H9 (cell line): ENCODE measurements at regions not wholly inside any gene's neighbourhood (a gene's known extent, or its start where the extent isn't known, plus 50 kb on each side); places are given as distances from the start of the nearest gene placed in this dataset.

ENCODE experiments used
- DNase-seq: peaks from one replicate; pipeline ENCODE4 v3.0.0-alpha.2; 2017
- H2AFZ ChIP-seq: one replicate; pipeline ENCODE4 v1.6.1; 2013; ENCODE audit warnings: mild to moderate bottlenecking, low read length, control low read depth, moderate library complexity
- H2AK5ac ChIP-seq: 2 replicates; pipeline ENCODE4 v1.6.1; 2013; ENCODE audit warnings: low read length, control low read depth, mixed read lengths; ENCODE audit not compliant: insufficient read length
- H2BK120ac ChIP-seq: one replicate; pipeline ENCODE4 v1.6.1; 2013; ENCODE audit warnings: low read depth, mild to moderate bottlenecking, low read length, control low read depth, inconsistent platforms; ENCODE audit not compliant: poor library complexity, severe bottlenecking
- H2BK12ac ChIP-seq: 2 replicates; pipeline ENCODE4 v1.6.1; 2013; ENCODE audit warnings: low read length, control low read depth, mixed read lengths, low read depth; ENCODE audit not compliant: insufficient read length
- H2BK15ac ChIP-seq: 2 replicates; pipeline ENCODE4 v1.6.1; 2013; ENCODE audit warnings: low read depth, low read length, control low read depth
- H2BK20ac ChIP-seq: one replicate; pipeline ENCODE4 v1.6.1; 2013; ENCODE audit warnings: low read depth, mild to moderate bottlenecking, low read length, control low read depth, inconsistent platforms; ENCODE audit not compliant: poor library complexity, severe bottlenecking
- H2BK5ac ChIP-seq: 2 replicates; pipeline ENCODE4 v1.6.1; 2013; ENCODE audit warnings: low read length, control low read depth, mixed read lengths; ENCODE audit not compliant: insufficient read length
- H3K14ac ChIP-seq: 2 replicates; pipeline ENCODE4 v1.6.1; 2013; ENCODE audit warnings: low read length, control low read depth; ENCODE audit not compliant: insufficient read depth
- H3K18ac ChIP-seq: 2 replicates; pipeline ENCODE4 v1.6.1; 2013; ENCODE audit warnings: low read depth, mild to moderate bottlenecking, mixed read lengths, low read length, control low read depth; ENCODE audit not compliant: insufficient read length
- H3K23ac ChIP-seq: 2 replicates; pipeline ENCODE4 v1.6.1; 2013; ENCODE audit warnings: low read length, control low read depth, mixed read lengths, low read depth; ENCODE audit not compliant: insufficient read length
- H3K23me2 ChIP-seq: 2 replicates; pipeline ENCODE4 v1.6.1; 2013; ENCODE audit warnings: low read depth, mild to moderate bottlenecking, mixed read lengths, low read length, control low read depth; ENCODE audit not compliant: insufficient read length, poor library complexity, severe bottlenecking
- H3K27ac ChIP-seq: 2 replicates; pipeline ENCODE4 v1.5.1; 2013; ENCODE audit warnings: low read length, control low read depth, mixed read lengths, low read depth; ENCODE audit not compliant: insufficient read length
- H3K27me3 ChIP-seq: 2 replicates; pipeline ENCODE4 v1.6.1; 2013; ENCODE audit warnings: low read length, control low read depth, inconsistent platforms; ENCODE audit not compliant: insufficient read depth
- H3K4ac ChIP-seq: 2 replicates; pipeline ENCODE4 v1.6.1; 2013; ENCODE audit warnings: low read depth, mild to moderate bottlenecking, control low read depth, inconsistent platforms, low read length, moderate library complexity
- H3K4me1 ChIP-seq: 2 replicates; pipeline ENCODE4 v1.6.1; 2013; ENCODE audit warnings: low read length, control low read depth, inconsistent platforms; ENCODE audit not compliant: insufficient read depth
- H3K4me2 ChIP-seq: 2 replicates; pipeline ENCODE4 v1.6.1; 2013; ENCODE audit warnings: low read length, control low read depth, mixed read lengths; ENCODE audit not compliant: insufficient read length, insufficient read depth
- H3K56ac ChIP-seq: 2 replicates; pipeline ENCODE4 v1.6.1; 2013; ENCODE audit warnings: low read depth, mild to moderate bottlenecking, mixed read lengths, low read length, control low read depth; ENCODE audit not compliant: insufficient read length
- H3K79me1 ChIP-seq: 2 replicates; pipeline ENCODE4 v1.6.1; 2013; ENCODE audit warnings: low read depth, mild to moderate bottlenecking, moderate library complexity, low read length, control low read depth, inconsistent platforms; ENCODE audit not compliant: insufficient read depth, poor library complexity, severe bottlenecking
- H3K79me2 ChIP-seq: 2 replicates; pipeline ENCODE4 v1.6.1; 2013; ENCODE audit warnings: low read length, control low read depth, inconsistent platforms; ENCODE audit not compliant: insufficient read depth
- H3K9ac ChIP-seq: 2 replicates; pipeline ENCODE4 v1.6.1; 2013; ENCODE audit warnings: low read length, control low read depth, mixed read lengths; ENCODE audit not compliant: insufficient read length; ENCODE audit errors: extremely low read depth
- H3K9me3 ChIP-seq: one replicate; pipeline ENCODE4 v1.6.1; 2013; ENCODE audit warnings: low read depth, low read length, inconsistent platforms; ENCODE audit not compliant: control insufficient read depth
- H3T11ph ChIP-seq: one replicate; pipeline ENCODE4 v1.6.1; 2013; ENCODE audit warnings: mild to moderate bottlenecking, low read length, control low read depth, inconsistent platforms
- H4K20me1 ChIP-seq: one replicate; pipeline ENCODE4 v1.6.1; 2013; ENCODE audit not compliant: control insufficient read depth, insufficient read length, insufficient read depth
- H4K5ac ChIP-seq: 2 replicates; pipeline ENCODE4 v1.6.1; 2013; ENCODE audit warnings: low read depth, mild to moderate bottlenecking, mixed read lengths, low read length, control low read depth; ENCODE audit not compliant: insufficient read length
- H4K8ac ChIP-seq: replicated peaks from 2 replicates; pipeline ENCODE4 v1.6.1; 2013; ENCODE audit warnings: low read length, control low read depth, mixed read lengths, low read depth; ENCODE audit not compliant: insufficient read length
- H4K91ac ChIP-seq: 2 replicates; pipeline ENCODE4 v1.6.1; 2013; ENCODE audit warnings: low read depth, mild to moderate bottlenecking, moderate library complexity, mixed read lengths, low read length, control low read depth; ENCODE audit not compliant: insufficient read length
- H3K27ac Mint-ChIP-seq, 3 experiments: 2 replicates in 2 of 3; 3 replicates in 1 of 3; pipeline ENCODE4 v1.8.0; 2020 to 2021; ENCODE audit warnings: mixed read lengths in 3 of 3, mild to moderate bottlenecking in 1 of 3, moderate library complexity in 1 of 3
- H3K27me3 Mint-ChIP-seq: 2 replicates; pipeline ENCODE4 v1.8.0; 2021; ENCODE audit warnings: low read depth, mild to moderate bottlenecking, moderate library complexity, mixed read lengths
- H3K36me3 Mint-ChIP-seq, 3 experiments: 2 replicates in 2 of 3; 3 replicates in 1 of 3; pipeline ENCODE4 v1.8.0; 2020 to 2021; ENCODE audit warnings: low read depth in 3 of 3, mixed read lengths in 3 of 3; ENCODE audit not compliant: insufficient read depth in 1 of 3
- H3K4me1 Mint-ChIP-seq, 2 experiments: 2 replicates each; pipeline ENCODE4 v1.8.0; 2020; ENCODE audit warnings: mixed read lengths in 2 of 2
- H3K4me3 Mint-ChIP-seq, 2 experiments: 2 replicates in 1 of 2; 3 replicates in 1 of 2; pipeline ENCODE4 v1.8.0; 2020 to 2021; ENCODE audit warnings: mild to moderate bottlenecking in 2 of 2, mixed read lengths in 2 of 2, moderate library complexity in 1 of 2
- H3K9me3 Mint-ChIP-seq, 2 experiments: 2 replicates in 1 of 2; 3 replicates in 1 of 2; pipeline ENCODE4 v1.8.0; 2020; ENCODE audit warnings: mild to moderate bottlenecking in 2 of 2, mixed read lengths in 2 of 2, moderate library complexity in 1 of 2
- CTCF ChIP-seq: fragments of 200-600 bp; sonication (generic); conservative IDR thresholded peaks from 3 replicates; pipeline ENCODE4 v1.8.0; 2021; ENCODE audit warnings: antibody characterized with exemption, mild to moderate bottlenecking
- WGBS: extraction: QIAGEN DNeasy Blood & Tissue Kit; methylation state at CpG from one replicate; pipeline ENCODE4 v1.1.7; 2013; ENCODE audit warnings: missing lambda C conversion rate, low lambda C conversion rate, mixed read lengths; ENCODE audit not compliant: insufficient read length; ENCODE audit errors: extremely low coverage; 5-methylcytosine and 5-hydroxymethylcytosine counted together

GRCh38 chr12:111066744-111067437 lies 146.5 kb upstream of the MYL2 start:
- Histone ChIP-seq H2AFZ (no peak overlapping the region), H3K4me2 (no peak overlapping the region), H3K79me1 (peaks cover 3% of the 10 kb centered on the region), H3K4me1 (no peaks in the 10 kb centered on the region), H3K23ac (no peak overlapping the region), H3K9ac (no peak overlapping the region), H2BK120ac (no peak overlapping the region), H4K20me1 (no peaks in the 10 kb centered on the region), H3K18ac (no peak overlapping the region), H2BK12ac (no peak overlapping the region), H2BK15ac (peak overlapping the region; percentile 24; the same call in 1 of the 2 replicates), H3K4ac (no peak overlapping the region), H2AK5ac (no peak overlapping the region), H3K27me3 (no peaks in the 10 kb centered on the region; the same call in 1 of the 2 replicates), H3K9me3 (no peaks in the 10 kb centered on the region), H4K5ac (no peak overlapping the region), H3K79me2 (no peaks in the 10 kb centered on the region), H2BK20ac (no peak overlapping the region), H3K27ac (no peak overlapping the region), H3K23me2 (no peaks in the 10 kb centered on the region), H3K56ac (no peak overlapping the region), H4K91ac (no peak overlapping the region), H4K8ac (no peak overlapping the region), H3K14ac (no peak overlapping the region; the same call in 1 of the 2 replicates), H2BK5ac (no peak overlapping the region), H3T11ph (no peak overlapping the region)
- no CpG with 5 or more reads among the region's 5 CpGs for WGBS
- Mint-ChIP-seq H3K27me3 (no peaks in the 10 kb centered on the region; the same call in 1 of the 2 replicates), H3K9me3 (no peaks in the 10 kb centered on the region), H3K4me1 (peaks cover 15 to 43% of the 10 kb centered on the region in 2 experiments; a peak in 3 of 4 replicates), H3K36me3 (no peaks in the 10 kb centered on the region; a peak in 2 of 7 replicates), H3K4me3 (no peak overlapping the region), H3K27ac (peak overlapping the region in 2 of 3 experiments; percentile 16 to 45; a peak in 3 of 7 replicates)
- no peak for TF ChIP-seq CTCF
- peak; percentile 58 for DNase-seq
